ENCODE measurements at regions not wholly inside any gene's neighbourhood (a gene's known extent, or its start where the extent isn't known, plus 50 kb on each side); places are given as distances from the start of the nearest gene placed in this dataset.

- no peak for TF ChIP-seq CTCF (IDR thresholded peaks at IDR 0.05; ENCODE audit: low read length, missing control alignments)
- no peak for DNase-seq (ENCODE audit: low read depth)
- H3K4me3 ChIP-seq (replicated peaks; ENCODE audit: low read depth, low read length) = no peak overlapping the region
Measured at GRCh38 chr9:90420768-90421513, 221.7 kb downstream of the DIRAS2 start.

- H3K4me3 ChIP-seq (replicated peaks; ENCODE audit: low read depth, low read length) = no peak overlapping the region
- no peak for TF ChIP-seq CTCF (IDR thresholded peaks at IDR 0.05; ENCODE audit: low read length, missing control alignments)
- DNase-seq (ENCODE audit: low read depth) = no peak
Measured at GRCh38 chr9:90421786-90422185, 220.8 kb downstream of the DIRAS2 start.

GRCh38 chr9:90423661-90424193, 218.9 kb downstream of the DIRAS2 start:
- DNase-seq (ENCODE audit: low read depth) = no peak
- no peak overlapping the region for H3K4me3 ChIP-seq (replicated peaks; ENCODE audit: low read depth, low read length)
- TF ChIP-seq CTCF (IDR thresholded peaks at IDR 0.05; ENCODE audit: low read length, missing control alignments) = no peak

- DNase-seq (ENCODE audit: low read depth) = no peak
- no peak overlapping the region for H3K4me3 ChIP-seq (replicated peaks; ENCODE audit: low read depth, low read length)
- no peak for TF ChIP-seq CTCF (IDR thresholded peaks at IDR 0.05; ENCODE audit: low read length, missing control alignments)
Measured at GRCh38 chr9:90428517-90428916, 214.1 kb downstream of the DIRAS2 start.

GRCh38 chr9:90432951-90433350, 209.7 kb downstream of the DIRAS2 start:
- H3K4me3 ChIP-seq (replicated peaks; ENCODE audit: low read depth, low read length) = no peak overlapping the region
- no peak for DNase-seq (ENCODE audit: low read depth)

GRCh38 chr9:90433398-90433941, 209.2 kb downstream of the DIRAS2 start:
- H3K4me3 ChIP-seq (replicated peaks; ENCODE audit: low read depth, low read length) = no peak overlapping the region
- peak; percentile 10 for DNase-seq (ENCODE audit: low read depth)
- TF ChIP-seq CTCF (IDR thresholded peaks at IDR 0.05; ENCODE audit: low read length, missing control alignments) = no peak

More at GRCh38 chr9:90432951-90433350, 209.7 kb downstream of the DIRAS2 start:
- no peak for TF ChIP-seq CTCF (IDR thresholded peaks at IDR 0.05; ENCODE audit: low read length, missing control alignments)
